Urothelium cell line (cell line): ENCODE measurements at regions not wholly inside any gene's neighbourhood (a gene's known extent, or its start where the extent isn't known, plus 50 kb on each side); places are given as distances from the start of the nearest gene placed in this dataset.
"Not testable (repeated sequence)": the region's sequence is repeated elsewhere in the genome, so short reads cannot be mapped to it uniquely, and the experiment has no call there.

Source experiments
- DNase-seq: peaks from one replicate; pipeline ENCODE4 v3.0.0; 2011; ENCODE audit warnings: low spot score, mixed read lengths
- FAIRE-seq: peaks from 2 replicates; lab custom pipeline; 2011; peaks lifted over from hg19 to GRCh38; lab: Jason Lieb, UNC

GRCh38 chr7:93830141-93830925 lies 60.2 kb downstream of the TFPI2 start:
- DNase-seq = no peak
- FAIRE-seq = no peak

- FAIRE-seq (no peak), DNase-seq (no peak)
Observed at GRCh38 chr7:93828260-93828659, 62.3 kb downstream of the TFPI2 start.

- no peak for FAIRE-seq
- no peak for DNase-seq
Observed at GRCh38 chr7:93823621-93824020, 66.9 kb downstream of the TFPI2 start.

- DNase-seq = no peak
- no peak for FAIRE-seq
Observed at GRCh38 chr7:93821463-93821862, 69.1 kb downstream of the TFPI2 start.

GRCh38 chr7:93819699-93820098 lies 70.9 kb downstream of the TFPI2 start:
- DNase-seq (no peak), FAIRE-seq (peak; percentile 37)

GRCh38 chr7:93817526-93817925 lies 73.0 kb downstream of the TFPI2 start:
- FAIRE-seq (no peak), DNase-seq (no peak)

GRCh38 chr7:93817004-93817403 lies 73.5 kb downstream of the TFPI2 start:
- FAIRE-seq (no peak), DNase-seq (no peak)

GRCh38 chr7:93813514-93813913 lies 77.0 kb downstream of the TFPI2 start:
- DNase-seq (no peak), FAIRE-seq (no peak)

- DNase-seq (no peak), FAIRE-seq (no peak)
Observed at GRCh38 chr7:93812061-93812460, 78.5 kb downstream of the TFPI2 start.

GRCh38 chr7:93811198-93811597 lies 79.4 kb downstream of the TFPI2 start:
- DNase-seq = no peak
- FAIRE-seq = no peak

GRCh38 chr7:93810561-93810960 lies 80.0 kb downstream of the TFPI2 start:
- no peak for DNase-seq

GRCh38 chr7:93804726-93805125 lies 85.8 kb downstream of the TFPI2 start:
- no peak for DNase-seq
- peak; percentile 67 for FAIRE-seq

More at GRCh38 chr7:93810561-93810960, 80.0 kb downstream of the TFPI2 start:
- FAIRE-seq = no peak

GRCh38 chr7:93799750-93800357 lies 90.7 kb downstream of the TFPI2 start:
- DNase-seq (peak; percentile 15), FAIRE-seq (no peak)

GRCh38 chr7:93793084-93793697 lies 97.4 kb downstream of the TFPI2 start:
- DNase-seq, FAIRE-seq: not testable (repeated sequence)

GRCh38 chr7:93779115-93779514 lies 111.4 kb downstream of the TFPI2 start:
- FAIRE-seq = no peak
- DNase-seq = no peak

GRCh38 chr7:93778384-93778783 lies 112.2 kb downstream of the TFPI2 start:
- FAIRE-seq = no peak
- DNase-seq = no peak

GRCh38 chr7:93773446-93773845 lies 117.1 kb downstream of the TFPI2 start:
- no peak for FAIRE-seq
- no peak for DNase-seq

- FAIRE-seq (peak; percentile 68), DNase-seq (no peak)
Observed at GRCh38 chr7:93765475-93765874, 125.1 kb downstream of the TFPI2 start.

GRCh38 chr7:93758631-93759030 lies 131.9 kb downstream of the TFPI2 start:
- FAIRE-seq = no peak
- DNase-seq = no peak

- FAIRE-seq = peak; percentile 44
- peak; percentile 12 for DNase-seq
Observed at GRCh38 chr7:93757426-93757825, 133.1 kb downstream of the TFPI2 start.

- FAIRE-seq = no peak
- no peak for DNase-seq
Observed at GRCh38 chr7:93756890-93757289, 133.7 kb downstream of the TFPI2 start.

- DNase-seq = no peak
- peak; percentile 35 for FAIRE-seq
Observed at GRCh38 chr7:93751421-93751820, 139.1 kb downstream of the TFPI2 start.
